GM19455 (cell line): ENCODE measurements at regions not wholly inside any gene's neighbourhood (a gene's known extent, or its start where the extent isn't known, plus 50 kb on each side); places are given as distances from the start of the nearest gene placed in this dataset.

Source experiments
- ATAC-seq: cut with Tn5 transposase; IDR thresholded peaks from one replicate; pipeline ENCODE4 v1.9.1; 2021; ENCODE audit not compliant: unreplicated experiment

DNA sequence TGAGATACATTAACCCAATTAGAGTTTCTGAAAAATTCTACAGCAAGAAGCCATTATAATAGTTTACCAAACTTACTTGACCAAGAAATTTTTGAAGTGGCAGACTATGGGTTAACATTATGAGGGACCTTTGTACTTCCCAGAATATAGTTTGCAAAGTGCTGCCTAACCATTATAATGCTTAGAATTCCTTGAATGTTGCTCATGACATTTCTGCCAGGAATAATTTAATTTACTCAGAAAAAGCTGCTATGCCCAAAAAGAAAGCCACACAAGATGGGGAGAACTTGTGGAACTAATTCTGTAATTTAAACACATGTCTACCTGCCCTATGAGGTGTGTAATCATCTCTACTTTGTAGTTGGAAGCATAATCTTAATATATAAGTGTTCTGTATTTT is 58.1 kb upstream of the MYCBP2 start:
- ATAC-seq = no peak

- ATAC-seq = no peak
These were observed 56.2 kb upstream of the MYCBP2 start for GRCh38 chr13:77383097-77383496.

DNA sequence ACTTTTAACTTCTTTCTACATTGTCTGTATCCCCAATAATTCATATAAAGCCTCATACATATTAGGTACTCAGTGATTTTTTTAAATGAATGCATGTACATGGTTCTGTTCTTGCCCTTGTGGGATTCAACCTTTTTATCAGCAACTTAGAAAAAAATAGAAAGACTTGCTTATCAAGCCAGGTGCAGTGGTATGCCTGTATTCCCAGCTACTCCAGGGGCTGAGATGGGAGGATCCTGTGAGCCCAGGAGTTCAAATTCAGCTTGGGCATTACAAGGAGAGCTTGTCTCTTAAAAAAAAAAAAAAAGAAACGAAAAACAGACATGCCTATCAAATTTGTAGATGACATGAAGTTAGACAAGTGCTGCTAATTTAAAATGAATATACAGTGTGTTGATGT is 54.2 kb upstream of the MYCBP2 start:
- ATAC-seq = no peak

GRCh38 chr13:77379508-77379907 is 52.6 kb upstream of the MYCBP2 start:
- no peak for ATAC-seq

- no peak for ATAC-seq
These were observed 51.8 kb upstream of the MYCBP2 start for GRCh38 chr13:77378662-77379061.

- ATAC-seq = no peak
These were observed 50.1 kb upstream of the MYCBP2 start for GRCh38 chr13:77377016-77377415.
